PC-3 (cell line): ENCODE measurements at regions not wholly inside any gene's neighbourhood (a gene's known extent, or its start where the extent isn't known, plus 50 kb on each side); places are given as distances from the start of the nearest gene placed in this dataset.

Source experiments
- ATAC-seq: fragments of 200-7000 bp; cut with Tn5 transposase; 2 replicates; pipeline ENCODE4 v1.9.1; 2020; ENCODE audit warnings: mild to moderate bottlenecking, moderate library complexity
- BruUV-seq: library from RNA; stranded (reverse); fragments of 400-500 nt; replicated peaks from 2 replicates; lab custom pipeline; 2021; lab: Mats Ljungman, UMichigan
- CTCF ChIA-PET: fragments of 300-600 bp; sonication (Branson Sonifier 250); formaldehyde crosslinking; loops from one replicate; lab custom pipeline; 2022; ENCODE audit warnings: antibody characterized with exemption; lab: Charles Lee
- POLR2A ChIA-PET: fragments of 300-600 bp; sonication (Branson Sonifier 250); formaldehyde crosslinking; loops from one replicate; lab custom pipeline; 2022; ENCODE audit warnings: antibody characterized with exemption; ENCODE audit not compliant: unreplicated experiment; lab: Charles Lee
- DNase-seq: peaks from one replicate; pipeline ENCODE4 v3.0.0-alpha.2; 2015
- H2AFZ ChIP-seq: fragments of 300-600 bp; sonication (generic); 2 replicates; pipeline ENCODE4 v1.6.0; 2016; ENCODE audit warnings: antibody characterized with exemption, low read length
- H3F3A ChIP-seq: fragments of 300-600 bp; sonication (generic); one replicate; pipeline ENCODE4 v1.6.0; 2017; ENCODE audit warnings: antibody characterized with exemption, low read length, control low read depth, mild to moderate bottlenecking; ENCODE audit not compliant: unreplicated experiment
- H3K27ac ChIP-seq: fragments of 300-600 bp; sonication (generic); 2 replicates; pipeline ENCODE4 v1.5.1; 2016; ENCODE audit warnings: mild to moderate bottlenecking, low read length
- H3K27me3 ChIP-seq: fragments of 300-600 bp; sonication (generic); 2 replicates; pipeline ENCODE4 v1.6.1; 2016; ENCODE audit warnings: low read length, mixed read lengths
- H3K36me3 ChIP-seq: fragments of 300-600 bp; sonication (generic); 2 replicates; pipeline ENCODE4 v1.6.1; 2016; ENCODE audit warnings: low read depth, mixed run types, low read length, mixed read lengths
- H3K4me1 ChIP-seq: fragments of 300-600 bp; sonication (generic); 2 replicates; pipeline ENCODE4 v1.5.1; 2016; ENCODE audit warnings: low read length; ENCODE audit not compliant: insufficient read depth
- H3K4me2 ChIP-seq: fragments of 300-600 bp; sonication (generic); 2 replicates; pipeline ENCODE4 v1.6.0; 2016; ENCODE audit warnings: low read length
- H3K4me3 ChIP-seq: fragments of 300-600 bp; sonication (generic); 2 replicates; pipeline ENCODE4 v1.5.1; 2016; ENCODE audit warnings: mild to moderate bottlenecking, low read length, mixed read lengths
- H3K79me2 ChIP-seq: fragments of 300-600 bp; sonication (generic); 2 replicates; pipeline ENCODE4 v1.6.1; 2017; ENCODE audit warnings: low read length, mixed read lengths
- H3K9ac ChIP-seq: fragments of 300-600 bp; sonication (generic); 2 replicates; pipeline ENCODE4 v1.6.0; 2016; ENCODE audit warnings: mild to moderate bottlenecking, low read length
- H3K9me2 ChIP-seq: fragments of 300-600 bp; sonication (generic); replicated peaks from 2 replicates; pipeline ENCODE4 v1.6.1; 2016; ENCODE audit warnings: mixed run types, low read length, mixed read lengths
- H3K9me3 ChIP-seq: fragments of 300-600 bp; sonication (generic); 2 replicates; pipeline ENCODE4 v1.6.1; 2016; ENCODE audit warnings: low read length, mixed read lengths
- H4K20me1 ChIP-seq: fragments of 300-600 bp; sonication (generic); 2 replicates; pipeline ENCODE4 v1.6.1; 2016; ENCODE audit warnings: low read length, mixed read lengths
- EZH2 ChIP-seq: fragments of 300-600 bp; sonication (generic); IDR thresholded peaks from one replicate; pipeline ENCODE4 v1.6.1; 2017; ENCODE audit warnings: antibody characterized with exemption, mild to moderate bottlenecking, low read length; ENCODE audit not compliant: unreplicated experiment
- EZH2phosphoT487 ChIP-seq: fragments of 300-600 bp; sonication (generic); IDR thresholded peaks from 2 replicates; pipeline ENCODE4 v1.6.1; 2018; ENCODE audit warnings: mild to moderate bottlenecking, antibody characterized with exemption, low read length, borderline replicate concordance
- intact Hi-C: fragments of 100-400 bp; cut with micrococcal nuclease; formaldehyde crosslinking; loops from 2 replicates; pipeline ENCODE4 v1.9.0; 2023
- TF ChIP-seq, protein P1 (sequence below): fragments of 300-600 bp; sonication (generic); conservative IDR thresholded peaks from 2 replicates; pipeline ENCODE4 v1.5.1; 2017; ENCODE audit warnings: antibody characterized with exemption, low read depth, mild to moderate bottlenecking, low read length

DNA sequence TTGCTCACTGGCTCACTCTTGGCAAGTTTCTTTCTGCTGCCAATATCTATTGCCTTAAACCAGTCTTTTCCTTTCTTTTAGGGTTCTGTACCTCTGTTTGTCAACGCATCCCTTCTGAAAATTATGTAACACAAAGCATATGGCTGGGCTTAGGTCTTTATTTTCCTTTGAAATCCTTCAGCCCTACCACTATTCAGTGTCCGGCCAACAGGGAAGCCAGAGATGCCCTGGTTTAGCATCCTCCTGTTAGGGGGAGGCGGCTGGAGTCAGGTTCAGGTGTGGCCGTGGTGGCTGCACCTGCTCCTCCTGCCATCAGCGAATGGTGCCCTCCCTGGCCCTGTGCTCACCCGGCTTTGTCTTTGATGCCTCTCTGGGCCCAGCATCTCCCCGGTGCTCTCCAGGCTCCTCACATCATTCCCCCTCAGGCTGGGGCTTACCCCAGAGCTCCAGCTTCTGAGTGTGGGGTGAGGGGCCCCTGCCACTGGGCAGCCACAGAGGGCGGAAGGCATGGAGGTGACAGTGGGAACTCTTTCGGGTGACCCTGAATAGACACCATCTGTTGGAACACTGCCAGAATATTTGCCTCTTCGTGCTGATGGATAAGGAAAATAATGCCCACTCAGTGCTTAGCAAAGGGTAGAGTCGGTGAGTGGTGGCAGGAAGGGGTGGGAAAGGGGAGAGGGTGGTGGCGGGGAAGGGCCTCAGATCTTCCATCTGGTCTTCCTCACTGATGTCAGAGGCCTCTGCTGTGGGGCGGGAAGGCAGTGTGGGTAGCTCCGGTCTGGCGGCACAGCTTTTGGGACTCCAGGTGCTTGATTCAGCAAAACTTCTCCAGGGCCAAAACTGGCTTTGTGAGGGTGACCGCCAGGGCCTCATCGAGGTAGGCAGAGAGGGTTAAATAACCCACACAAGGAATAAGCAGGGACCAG is 97.2 kb downstream of the DACT2 start:
- Histone ChIP-seq H3F3A (no peaks in the 10 kb centered on the region), H3K9me3 (no peaks in the 10 kb centered on the region), H3K4me1 (no peaks in the 10 kb centered on the region), H4K20me1 (no peaks in the 10 kb centered on the region), H3K27ac (no peak overlapping the region), H3K4me2 (no peak overlapping the region), H3K4me3 (no peak overlapping the region), H3K9me2 (no peaks in the 10 kb centered on the region), H3K27me3 (peaks cover 56% of the 10 kb centered on the region), H3K36me3 (no peaks in the 10 kb centered on the region), H2AFZ (no peak overlapping the region), H3K79me2 (no peaks in the 10 kb centered on the region), H3K9ac (no peak overlapping the region)
- CTCF ChIA-PET: no interaction called here
- DNase-seq (no peak), ATAC-seq (no peak)
- intact Hi-C loops: no loop called here
- BruUV-seq: no TSS peak
- TF ChIP-seq, protein P1, sequence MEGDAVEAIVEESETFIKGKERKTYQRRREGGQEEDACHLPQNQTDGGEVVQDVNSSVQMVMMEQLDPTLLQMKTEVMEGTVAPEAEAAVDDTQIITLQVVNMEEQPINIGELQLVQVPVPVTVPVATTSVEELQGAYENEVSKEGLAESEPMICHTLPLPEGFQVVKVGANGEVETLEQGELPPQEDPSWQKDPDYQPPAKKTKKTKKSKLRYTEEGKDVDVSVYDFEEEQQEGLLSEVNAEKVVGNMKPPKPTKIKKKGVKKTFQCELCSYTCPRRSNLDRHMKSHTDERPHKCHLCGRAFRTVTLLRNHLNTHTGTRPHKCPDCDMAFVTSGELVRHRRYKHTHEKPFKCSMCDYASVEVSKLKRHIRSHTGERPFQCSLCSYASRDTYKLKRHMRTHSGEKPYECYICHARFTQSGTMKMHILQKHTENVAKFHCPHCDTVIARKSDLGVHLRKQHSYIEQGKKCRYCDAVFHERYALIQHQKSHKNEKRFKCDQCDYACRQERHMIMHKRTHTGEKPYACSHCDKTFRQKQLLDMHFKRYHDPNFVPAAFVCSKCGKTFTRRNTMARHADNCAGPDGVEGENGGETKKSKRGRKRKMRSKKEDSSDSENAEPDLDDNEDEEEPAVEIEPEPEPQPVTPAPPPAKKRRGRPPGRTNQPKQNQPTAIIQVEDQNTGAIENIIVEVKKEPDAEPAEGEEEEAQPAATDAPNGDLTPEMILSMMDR: no peak
- no peak for TF ChIP-seq EZH2
- POLR2A ChIA-PET: no interaction called here

DNA sequence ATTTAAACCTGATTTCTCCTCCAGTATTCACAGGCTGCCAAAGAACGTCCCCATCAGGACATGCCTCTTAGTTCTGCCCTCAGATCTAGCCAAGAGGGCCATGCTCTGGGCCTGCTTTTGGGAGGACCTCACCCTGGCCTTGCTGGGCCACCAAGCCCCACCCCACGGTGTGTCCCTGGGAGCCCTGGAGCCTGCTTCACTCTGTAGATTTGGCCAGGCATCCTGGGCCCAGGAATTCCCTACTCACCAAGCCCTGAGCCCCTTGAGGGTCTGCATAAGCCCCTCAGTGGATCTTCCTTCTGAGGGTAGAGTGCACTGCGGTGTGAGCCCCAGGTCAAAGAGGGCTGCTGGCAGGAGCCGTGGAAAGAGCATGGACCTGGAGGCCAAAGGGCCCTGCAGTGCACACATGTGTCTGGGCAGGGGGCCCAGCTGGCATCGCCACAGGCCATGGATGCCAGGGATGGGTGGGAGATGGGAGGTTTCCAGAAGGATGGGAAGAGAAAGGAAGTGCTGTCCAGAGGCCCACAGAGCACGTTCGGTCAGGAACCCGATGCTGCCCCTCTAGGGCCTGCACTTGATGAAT is 98.0 kb downstream of the DACT2 start:
- H3K4me1 ChIP-seq: no peaks in the 10 kb centered on the region
- H3F3A ChIP-seq: no peaks in the 10 kb centered on the region
- H3K9me2 ChIP-seq: no peaks in the 10 kb centered on the region
- no peak overlapping the region for H3K27ac ChIP-seq
- DNase-seq (no peak), ATAC-seq (no peak)
- no peak overlapping the region for H2AFZ ChIP-seq
- no peaks in the 10 kb centered on the region for H3K9me3 ChIP-seq
- intact Hi-C loops: no loop called here
- TF ChIP-seq, protein P1: no peak
- TF ChIP-seq EZH2: no peak
- TF ChIP-seq EZH2phosphoT487: no peak
- H3K4me2 ChIP-seq: no peak overlapping the region
- no TSS peak for BruUV-seq
- POLR2A ChIA-PET: no interaction called here
- no peak overlapping the region for H3K9ac ChIP-seq
- no peaks in the 10 kb centered on the region for H3K36me3 ChIP-seq
- no peaks in the 10 kb centered on the region for H4K20me1 ChIP-seq
- CTCF ChIA-PET: no interaction called here
- H3K27me3 ChIP-seq: peaks cover 53% of the 10 kb centered on the region
- H3K4me3 ChIP-seq: no peak overlapping the region
- no peaks in the 10 kb centered on the region for H3K79me2 ChIP-seq

DNA sequence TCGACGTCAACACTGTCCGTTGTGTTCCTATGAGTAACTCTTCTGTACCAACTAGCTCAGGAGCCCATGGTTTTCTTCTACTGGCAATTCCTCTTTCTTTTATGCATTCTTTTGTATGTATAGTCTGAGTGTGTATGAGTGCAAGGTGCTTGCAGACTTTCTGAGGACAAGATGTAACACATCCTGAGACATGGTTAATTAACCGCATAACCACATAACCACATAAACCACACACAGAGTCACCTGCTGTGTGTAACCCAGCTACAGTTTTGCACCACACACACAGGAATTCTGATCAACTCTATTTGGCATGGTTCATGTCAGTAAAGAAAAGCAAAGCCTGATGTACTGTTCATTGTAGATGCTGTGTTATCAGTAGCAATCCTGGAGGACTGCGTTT is 98.6 kb downstream of the DACT2 start:
- intact Hi-C loops: no loop called here
- H3K4me2 ChIP-seq: no peak overlapping the region
- peaks cover 49% of the 10 kb centered on the region for H3K27me3 ChIP-seq
- no peaks in the 10 kb centered on the region for H3K36me3 ChIP-seq
- BruUV-seq: no TSS peak
- POLR2A ChIA-PET: no interaction called here
- no peaks in the 10 kb centered on the region for H3K9me3 ChIP-seq
- H3K9ac ChIP-seq: no peak overlapping the region
- no peaks in the 10 kb centered on the region for H3K79me2 ChIP-seq
- no peaks in the 10 kb centered on the region for H3K9me2 ChIP-seq
- no peak overlapping the region for H3K27ac ChIP-seq
- H3K4me3 ChIP-seq: no peak overlapping the region
- CTCF ChIA-PET: no interaction called here
- H3F3A ChIP-seq: no peaks in the 10 kb centered on the region
- H3K4me1 ChIP-seq: no peaks in the 10 kb centered on the region
- no peak for ATAC-seq
- H2AFZ ChIP-seq: no peak overlapping the region
- no peaks in the 10 kb centered on the region for H4K20me1 ChIP-seq
- TF ChIP-seq, protein P1: no peak
- no peak for TF ChIP-seq EZH2
- TF ChIP-seq EZH2phosphoT487: no peak
- no peak for DNase-seq
